ENCODE measurements at regions not wholly inside any gene's neighbourhood (a gene's known extent, or its start where the extent isn't known, plus 50 kb on each side); places are given as distances from the start of the nearest gene placed in this dataset.

DNA sequence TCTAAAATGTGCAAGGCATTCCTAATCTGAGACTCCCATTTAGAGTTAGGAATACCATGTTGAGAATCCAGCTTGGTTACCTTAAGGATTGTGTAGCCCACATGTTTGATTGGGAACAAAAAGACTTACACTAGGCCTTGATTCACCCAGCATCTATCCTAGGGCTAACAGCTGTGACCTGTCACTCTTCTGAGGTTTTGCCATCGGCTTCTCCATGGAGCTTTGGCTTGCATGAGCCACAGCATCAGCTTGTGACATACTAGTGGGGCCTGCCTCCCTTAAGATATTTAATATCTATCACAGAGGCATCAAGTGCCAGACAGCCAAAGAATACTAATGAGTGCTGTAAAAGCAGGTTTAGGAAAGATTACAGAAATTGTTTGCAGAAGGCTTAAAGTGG, 241.3 kb upstream of the UBE2E3 start:
- Mint-ChIP-seq H3K36me3 (no peaks in the 10 kb centered on the region), H3K9me3 (no peaks in the 10 kb centered on the region), H3K4me3 (no peak overlapping the region), H3K27me3 (peaks cover 0 to 4% of the 10 kb centered on the region in 2 donors), H3K27ac (no peak overlapping the region), H3K4me1 (no peaks in the 10 kb centered on the region)
- DNase-seq = no peak
- ATAC-seq (replicated peaks) = no peak

DNA sequence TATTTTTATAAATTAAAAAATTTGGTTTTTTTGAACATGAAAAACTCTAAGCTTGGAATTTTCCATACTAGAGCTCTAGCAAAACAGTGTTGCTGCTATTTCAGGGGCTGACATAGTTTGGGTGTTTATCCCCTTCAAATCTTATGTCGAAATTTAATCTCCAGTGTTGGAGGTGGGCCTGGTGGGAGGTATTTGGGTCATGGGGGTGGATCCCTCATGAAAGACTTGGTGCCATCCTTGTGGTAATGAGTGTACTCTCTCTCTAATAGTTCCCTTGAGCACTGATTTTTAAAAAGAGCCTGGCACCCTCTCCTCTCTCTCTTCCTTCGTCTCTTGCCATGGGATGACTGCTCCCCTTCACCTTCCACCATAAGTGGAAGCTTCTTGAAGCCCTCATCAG, 244.6 kb upstream of the UBE2E3 start:
- H3K4me3 Mint-ChIP-seq = no peak overlapping the region
- no peaks in the 10 kb centered on the region for H3K9me3 Mint-ChIP-seq
- no peaks in the 10 kb centered on the region for H3K27me3 Mint-ChIP-seq
- H3K4me1 Mint-ChIP-seq = no peaks in the 10 kb centered on the region
- H3K27ac Mint-ChIP-seq = no peak overlapping the region
- no peaks in the 10 kb centered on the region for H3K36me3 Mint-ChIP-seq
- ATAC-seq (replicated peaks) = no peak
- DNase-seq = no peak

DNA sequence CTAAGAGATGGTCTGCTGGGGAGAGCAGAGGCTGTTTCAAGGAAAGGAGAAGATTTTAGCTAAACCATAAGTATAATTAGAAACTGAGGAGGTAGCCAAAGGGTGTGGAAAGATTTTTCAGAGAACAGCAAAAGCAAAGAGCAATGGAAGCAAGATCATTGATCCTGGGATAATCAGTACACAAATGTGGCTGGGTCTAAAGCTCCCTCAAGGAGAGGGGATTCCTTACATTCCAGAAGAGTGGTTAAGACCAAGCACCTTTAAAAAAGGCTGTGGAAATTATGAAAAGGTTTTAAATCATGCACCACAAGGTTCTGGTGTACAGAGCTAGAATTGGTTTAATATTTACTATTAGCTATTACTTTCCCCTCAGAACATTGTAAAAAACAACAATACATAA, 246.0 kb upstream of the UBE2E3 start:
- no peak for ATAC-seq (replicated peaks)
- DNase-seq = no peak
- Mint-ChIP-seq H3K9me3 (no peaks in the 10 kb centered on the region), H3K4me3 (no peak overlapping the region), H3K36me3 (no peaks in the 10 kb centered on the region), H3K27ac (no peak overlapping the region), H3K4me1 (no peaks in the 10 kb centered on the region), H3K27me3 (no peaks in the 10 kb centered on the region)

DNA sequence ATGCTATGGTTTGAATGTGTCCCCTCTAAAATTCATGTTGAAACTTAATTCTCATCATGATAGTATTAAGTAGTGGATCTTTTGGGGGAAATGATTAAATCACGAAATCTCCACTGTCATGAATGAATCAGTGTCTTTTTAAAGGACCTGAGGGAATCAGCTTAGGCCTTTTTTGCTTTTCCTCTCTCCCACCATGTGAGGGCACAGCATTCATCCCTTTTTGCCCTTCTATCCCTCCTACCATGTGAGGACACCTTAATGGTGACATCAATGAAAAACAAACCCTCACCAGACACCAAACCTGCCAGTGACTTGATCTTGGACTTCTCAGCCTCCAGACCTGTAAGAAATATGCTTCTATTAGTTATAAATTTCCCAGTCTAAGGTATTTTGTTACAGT, 247.1 kb upstream of the UBE2E3 start:
- no peaks in the 10 kb centered on the region for H3K27me3 Mint-ChIP-seq
- no peaks in the 10 kb centered on the region for H3K4me1 Mint-ChIP-seq
- no peak overlapping the region for H3K27ac Mint-ChIP-seq
- no peaks in the 10 kb centered on the region for H3K36me3 Mint-ChIP-seq
- ATAC-seq (replicated peaks) (no peak), DNase-seq (no peak)
- H3K4me3 Mint-ChIP-seq = no peak overlapping the region
- H3K9me3 Mint-ChIP-seq = no peaks in the 10 kb centered on the region

DNA sequence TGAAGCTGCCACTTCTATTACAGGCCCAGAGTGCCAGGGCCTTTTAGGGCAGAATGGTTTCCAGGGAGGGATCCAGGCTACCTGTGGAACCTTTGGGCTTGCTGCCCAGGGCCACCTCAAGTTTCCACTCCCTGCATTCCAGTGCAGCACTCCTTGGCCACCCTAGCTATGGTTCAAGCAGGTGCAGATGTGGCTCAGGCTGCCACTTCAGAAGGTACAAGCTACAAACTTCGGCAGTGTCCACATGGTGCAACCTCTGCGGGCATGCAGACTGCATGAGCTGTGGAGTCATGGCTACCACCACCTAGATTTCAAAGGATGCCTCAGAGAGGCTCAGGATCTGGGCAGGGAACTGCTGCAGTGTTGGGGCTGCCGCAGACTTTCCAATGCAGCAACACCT, 248.1 kb upstream of the UBE2E3 start:
- Mint-ChIP-seq H3K36me3 (no peaks in the 10 kb centered on the region), H3K27ac (no peak overlapping the region)
- ATAC-seq (replicated peaks) = peak in 1 of 2 donors; percentile 21

DNA sequence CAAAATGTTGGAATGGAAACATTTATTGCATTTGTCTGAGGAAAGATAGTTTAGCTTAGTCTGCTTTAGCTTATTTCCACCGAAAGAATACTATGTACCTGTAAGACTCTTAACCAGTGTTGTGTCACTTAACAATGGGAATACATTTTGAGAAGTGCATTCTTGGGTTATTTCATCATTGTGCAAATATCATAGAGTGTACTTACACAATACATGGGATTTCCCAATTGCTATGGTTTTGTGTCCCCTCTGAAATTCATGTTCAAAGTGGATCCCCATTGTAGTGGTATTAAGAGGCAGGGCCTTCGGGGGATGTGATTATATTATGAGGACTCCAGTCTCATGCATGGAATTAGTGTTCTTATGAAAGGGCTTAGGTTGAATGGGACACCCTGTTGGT, 249.4 kb upstream of the UBE2E3 start:
- Mint-ChIP-seq H3K4me3 (no peak overlapping the region), H3K4me1 (no peaks in the 10 kb centered on the region), H3K27me3 (no peaks in the 10 kb centered on the region), H3K27ac (no peak overlapping the region), H3K36me3 (no peaks in the 10 kb centered on the region), H3K9me3 (no peaks in the 10 kb centered on the region)
- DNase-seq = no peak
- no peak for ATAC-seq (replicated peaks)

More for the DNA sequence above, 248.1 kb upstream of the UBE2E3 start:
- Mint-ChIP-seq H3K9me3 (no peaks in the 10 kb centered on the region), H3K27me3 (no peaks in the 10 kb centered on the region), H3K4me1 (no peaks in the 10 kb centered on the region), H3K4me3 (no peak overlapping the region)
- DNase-seq = no peak

DNA sequence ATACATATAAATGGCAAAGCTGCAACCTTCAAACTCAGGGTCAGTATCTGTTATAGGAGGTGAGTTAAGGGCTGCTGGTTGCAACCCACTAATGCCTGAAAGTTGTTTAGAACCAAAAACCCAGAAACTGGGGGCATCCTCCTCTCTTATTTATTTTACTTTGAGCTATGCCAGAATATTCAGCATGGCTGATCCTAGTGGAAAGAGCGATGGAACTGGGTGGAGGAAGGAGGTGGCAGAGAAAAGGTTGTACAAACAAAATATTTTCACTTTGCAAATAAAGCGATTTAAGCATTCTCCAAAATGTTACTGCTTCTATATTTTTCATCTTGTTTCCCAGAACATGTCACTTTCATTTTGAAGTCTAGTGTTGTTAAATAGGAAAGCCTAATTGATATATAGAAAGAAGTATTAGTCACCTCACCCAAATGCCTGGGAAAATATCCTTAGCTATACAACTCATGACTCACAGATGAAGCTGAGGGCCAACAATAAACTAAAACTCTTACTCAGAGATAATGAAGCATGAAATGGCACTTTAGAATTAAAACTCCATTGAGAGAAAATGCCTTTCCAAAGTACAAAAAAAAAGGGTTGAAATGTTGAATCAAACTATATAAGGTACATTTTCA, 251.4 kb upstream of the UBE2E3 start:
- ATAC-seq (replicated peaks) (no peak), DNase-seq (no peak)
- Mint-ChIP-seq H3K4me3 (no peak overlapping the region), H3K4me1 (no peaks in the 10 kb centered on the region), H3K36me3 (no peaks in the 10 kb centered on the region), H3K9me3 (no peaks in the 10 kb centered on the region), H3K27ac (no peak overlapping the region), H3K27me3 (no peaks in the 10 kb centered on the region)

DNA sequence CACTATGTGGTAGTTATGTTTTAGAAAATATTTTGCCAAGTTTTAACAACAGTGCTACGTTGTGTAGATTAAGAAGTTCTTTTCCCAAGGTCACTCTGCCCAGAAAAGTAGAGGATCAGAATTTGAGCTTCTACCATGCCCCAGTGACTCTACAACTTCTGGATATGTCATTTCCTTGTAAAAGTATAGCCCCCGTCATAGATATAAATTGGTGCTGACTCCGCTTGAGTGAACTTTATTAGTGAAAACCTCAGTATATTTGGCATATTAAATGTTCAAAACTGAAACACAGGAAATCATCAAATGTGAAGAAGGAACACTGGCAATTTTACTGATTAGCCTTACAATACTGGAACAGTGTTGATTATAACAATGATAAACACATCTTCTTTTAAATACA, 256.7 kb upstream of the UBE2E3 start:
- Mint-ChIP-seq H3K4me1 (no peaks in the 10 kb centered on the region), H3K27me3 (no peaks in the 10 kb centered on the region), H3K4me3 (no peak overlapping the region), H3K27ac (no peak overlapping the region), H3K9me3 (no peaks in the 10 kb centered on the region), H3K36me3 (no peaks in the 10 kb centered on the region)
- no peak for ATAC-seq (replicated peaks)
- no peak for DNase-seq

DNA sequence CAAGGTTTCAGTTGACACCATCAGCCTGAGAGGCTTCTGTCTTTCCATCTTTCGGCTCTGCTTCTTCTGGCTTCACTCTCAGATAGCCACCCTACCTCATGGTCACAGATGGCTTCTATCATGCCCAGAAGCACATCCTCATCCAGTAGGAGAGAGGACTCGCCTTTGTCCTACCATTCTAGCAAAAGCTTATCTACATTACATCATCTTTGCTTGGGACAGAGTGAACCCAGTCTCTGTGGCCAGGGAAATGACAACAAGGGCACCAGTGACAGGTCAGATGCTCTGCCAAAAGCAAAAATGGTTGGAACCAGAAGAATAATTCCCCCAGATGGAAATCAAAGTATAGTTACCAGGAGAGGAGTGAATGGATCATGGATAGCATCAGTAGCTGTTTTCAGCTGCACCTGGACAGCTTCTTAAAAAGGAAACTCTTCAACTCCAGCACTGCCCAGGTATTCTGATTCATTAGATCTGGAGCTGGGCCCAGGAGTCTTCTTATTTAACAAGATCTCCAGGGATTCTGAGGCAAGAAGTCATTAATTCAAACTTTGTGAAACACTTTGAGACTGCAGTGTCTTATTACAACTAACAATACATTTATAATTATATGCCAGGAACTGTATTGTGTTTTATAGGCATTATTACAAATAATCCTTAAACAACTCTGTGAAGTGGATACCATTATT, 257.7 kb upstream of the UBE2E3 start:
- Mint-ChIP-seq H3K4me3 (no peak overlapping the region), H3K27me3 (no peaks in the 10 kb centered on the region), H3K36me3 (no peaks in the 10 kb centered on the region), H3K4me1 (no peaks in the 10 kb centered on the region), H3K27ac (no peak overlapping the region), H3K9me3 (no peaks in the 10 kb centered on the region)
- ATAC-seq (replicated peaks) = no peak
- no peak for DNase-seq

DNA sequence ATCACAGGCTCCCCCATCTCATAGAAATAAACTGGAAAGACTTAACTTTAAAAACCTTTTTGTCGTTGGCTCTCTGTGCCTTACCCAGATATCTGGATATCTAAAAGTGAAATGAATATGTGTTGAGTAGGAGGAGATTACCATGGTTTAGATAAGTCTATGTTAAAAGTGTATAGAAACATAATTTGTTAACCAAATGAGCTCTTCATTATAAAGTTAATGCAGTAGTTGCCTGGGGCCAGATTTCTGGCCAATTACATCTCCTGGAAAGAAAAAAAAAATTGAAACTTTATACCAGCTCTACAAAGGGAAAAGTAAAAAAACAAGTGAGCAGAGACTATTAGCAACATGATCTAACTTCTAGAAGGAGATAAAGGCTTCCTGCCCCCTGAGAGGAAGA, 259.6 kb upstream of the UBE2E3 start:
- DNase-seq = no peak
- H3K36me3 Mint-ChIP-seq = no peaks in the 10 kb centered on the region

DNA sequence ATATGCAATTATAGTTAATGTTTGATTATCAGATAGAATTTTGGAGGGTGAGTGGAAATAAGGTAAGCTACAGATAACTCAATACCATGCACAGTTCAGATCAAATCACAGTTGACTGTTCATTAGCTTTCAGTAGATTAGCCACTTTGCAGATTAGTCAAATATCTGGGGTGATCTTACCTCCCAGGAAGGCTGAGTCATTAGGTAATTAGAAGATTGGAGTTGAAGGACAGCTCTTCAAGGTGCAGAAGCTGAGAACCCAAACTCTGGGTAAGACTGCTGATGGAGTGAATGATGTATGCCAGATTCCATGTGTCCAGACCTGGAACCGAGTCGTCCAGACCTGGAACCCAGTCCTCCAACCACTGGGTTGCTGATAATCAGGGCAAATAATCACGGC, 262.8 kb upstream of the UBE2E3 start:
- DNase-seq (no peak), ATAC-seq (replicated peaks) (no peak)
- Mint-ChIP-seq H3K27ac (no peak overlapping the region), H3K36me3 (no peaks in the 10 kb centered on the region), H3K4me3 (no peak overlapping the region), H3K27me3 (no peaks in the 10 kb centered on the region), H3K9me3 (peaks cover 4 to 7% of the 10 kb centered on the region in 2 donors), H3K4me1 (no peaks in the 10 kb centered on the region)

More for the DNA sequence above, 259.6 kb upstream of the UBE2E3 start:
- H3K27ac Mint-ChIP-seq = no peak overlapping the region
- H3K27me3 Mint-ChIP-seq = no peaks in the 10 kb centered on the region
- H3K4me1 Mint-ChIP-seq = no peaks in the 10 kb centered on the region
- H3K4me3 Mint-ChIP-seq = no peak overlapping the region
- H3K9me3 Mint-ChIP-seq = peaks cover 0 to 4% of the 10 kb centered on the region in 2 donors
- ATAC-seq (replicated peaks) = no peak

DNA sequence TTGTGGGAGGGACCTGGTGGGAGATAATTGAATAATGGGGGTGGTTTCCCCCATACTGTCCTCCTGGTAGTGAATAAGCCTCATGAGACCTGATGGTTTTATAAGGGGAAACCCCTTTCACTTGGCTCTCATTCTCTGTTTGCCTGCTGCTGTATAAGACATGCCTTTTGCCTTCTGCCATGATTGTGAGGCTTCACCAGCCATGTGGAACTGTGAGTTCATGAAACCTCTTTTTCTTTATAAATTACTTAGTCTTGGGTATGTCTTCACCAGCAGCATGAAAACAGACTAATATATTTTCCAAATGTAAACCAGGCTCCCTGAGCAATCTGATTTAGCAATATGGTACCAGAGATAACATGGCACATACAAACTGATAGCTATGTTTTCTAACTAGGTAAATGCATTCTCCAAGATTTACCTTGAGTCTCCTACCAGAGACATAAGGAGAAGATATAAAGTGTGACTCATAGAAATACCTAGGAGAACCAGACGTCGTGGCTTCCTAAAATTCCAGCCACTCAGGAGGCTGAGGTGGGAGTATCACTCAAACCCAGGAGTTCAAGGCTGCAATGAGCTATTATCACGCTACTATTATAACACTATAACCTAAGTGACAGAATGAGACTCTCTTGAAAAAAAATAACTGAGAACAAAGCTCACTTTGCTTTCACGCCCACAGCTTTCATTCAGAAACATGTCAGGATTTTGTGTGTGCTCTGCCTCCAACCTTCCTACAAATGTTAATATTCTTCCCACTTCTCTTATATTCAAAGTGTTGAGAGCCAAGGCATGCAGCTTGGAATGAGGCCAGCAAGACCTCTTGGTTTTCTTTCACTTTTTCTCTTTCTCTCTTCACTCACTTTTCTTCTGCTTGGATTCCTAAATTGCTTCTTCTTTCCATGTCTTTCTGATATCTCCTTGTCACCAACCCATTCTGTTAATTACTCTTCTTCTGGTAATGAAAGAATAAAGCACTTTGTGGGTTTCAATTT, 263.9 kb upstream of the UBE2E3 start:
- Mint-ChIP-seq H3K27ac (no peak overlapping the region), H3K36me3 (no peaks in the 10 kb centered on the region), H3K4me3 (no peak overlapping the region), H3K9me3 (peaks cover 4 to 10% of the 10 kb centered on the region in 2 donors), H3K27me3 (no peaks in the 10 kb centered on the region), H3K4me1 (no peaks in the 10 kb centered on the region)
- ATAC-seq (replicated peaks) = no peak
- DNase-seq = no peak

DNA sequence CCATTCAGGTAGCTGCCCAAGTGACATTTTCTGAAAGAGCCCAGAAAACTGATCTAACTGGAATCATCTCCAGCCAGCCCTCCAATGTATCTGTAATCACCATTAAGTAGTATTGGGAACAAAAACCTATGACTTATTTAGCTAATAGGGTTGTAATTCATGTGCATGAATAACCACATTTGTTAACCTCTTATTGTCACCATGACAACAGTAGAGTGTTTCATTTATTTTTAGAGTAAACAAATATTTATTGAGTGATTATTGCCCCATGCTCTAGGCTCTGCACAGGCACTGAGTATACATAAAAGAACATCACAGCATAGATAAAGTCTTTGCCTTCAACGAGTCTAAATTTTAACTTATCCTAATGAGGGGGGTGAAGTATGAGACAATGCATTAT, 265.4 kb upstream of the UBE2E3 start:
- Mint-ChIP-seq H3K36me3 (no peaks in the 10 kb centered on the region), H3K9me3 (peaks cover 4 to 10% of the 10 kb centered on the region in 2 donors), H3K4me1 (no peaks in the 10 kb centered on the region), H3K27me3 (no peaks in the 10 kb centered on the region), H3K27ac (no peak overlapping the region), H3K4me3 (no peak overlapping the region)
- no peak for DNase-seq
- ATAC-seq (replicated peaks) = no peak

DNA sequence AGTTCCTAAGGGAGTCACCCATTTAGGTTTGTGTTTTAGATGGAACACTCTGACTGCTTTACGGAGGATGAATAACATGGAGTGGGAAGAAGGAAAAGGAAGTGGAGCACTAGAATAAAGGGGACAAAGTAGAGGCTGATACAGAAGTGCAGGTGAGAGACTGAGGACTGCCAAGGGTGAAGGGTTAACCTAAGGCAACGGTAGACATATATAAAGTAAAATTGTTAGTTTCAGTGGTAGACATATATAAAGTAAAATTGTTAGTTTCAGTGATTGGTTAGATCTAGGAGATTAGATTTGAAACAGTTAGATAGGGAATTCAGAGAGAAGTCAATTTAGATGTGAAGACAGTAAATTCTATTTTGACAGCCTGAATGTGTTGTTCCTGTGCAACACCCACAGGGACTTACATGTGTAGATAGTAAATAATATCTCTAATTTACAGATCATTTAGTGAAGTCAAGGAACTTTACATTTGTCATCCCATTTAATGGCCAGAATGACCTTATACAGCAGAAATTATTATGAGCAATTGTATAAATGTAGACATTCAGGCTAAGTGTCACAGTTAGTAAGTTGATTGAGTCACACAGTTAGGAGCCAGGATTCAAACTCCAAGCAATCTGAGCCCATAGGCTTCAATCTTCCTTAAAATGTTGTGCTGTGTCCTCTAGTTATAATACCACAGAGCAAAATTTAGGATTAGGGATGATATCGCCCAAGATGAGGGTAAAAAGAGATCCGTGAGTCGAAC, 270.8 kb upstream of the UBE2E3 start:
- no peaks in the 10 kb centered on the region for H3K36me3 Mint-ChIP-seq
- peaks cover 0 to 9% of the 10 kb centered on the region in 2 donors for H3K9me3 Mint-ChIP-seq
- no peak overlapping the region for H3K4me3 Mint-ChIP-seq
- no peak overlapping the region for H3K27ac Mint-ChIP-seq
- DNase-seq (no peak), ATAC-seq (replicated peaks) (no peak)
- H3K4me1 Mint-ChIP-seq = no peaks in the 10 kb centered on the region
- H3K27me3 Mint-ChIP-seq = no peaks in the 10 kb centered on the region

Measured in stimulated activated naive B cell treated with anti-CD40 and anti-IgM and Interleukin-4, amounts not matched to agents 10 μg/mL and 1 μg/mL and 100 μg/mL, for 72 hours (primary cell).